ENCODE measurements at regions not wholly inside any gene's neighbourhood (a gene's known extent, or its start where the extent isn't known, plus 50 kb on each side); places are given as distances from the start of the nearest gene placed in this dataset.
"Not testable (repeated sequence)": the region's sequence is repeated elsewhere in the genome, so short reads cannot be mapped to it uniquely, and the experiment has no call there.

- Histone ChIP-seq H3K36me3 (no peaks in the 10 kb centered on the region), H3K9me3 (no peaks in the 10 kb centered on the region), H3K4me1 (no peaks in the 10 kb centered on the region), H3K27me3 (no peaks in the 10 kb centered on the region), H3K27ac (no peak overlapping the region), H3K4me3 (no peak overlapping the region)
- intact Hi-C loops (cut with DNase I; ENCODE audit: low total_unique reads) = no loop called here
- no peak for DNase-seq
- TF ChIP-seq POLR2A (IDR thresholded peaks at IDR 0.05) (no peak), CTCF (IDR thresholded peaks at IDR 0.05) (no peak)
Observed at GRCh38 chr2:220745682-220746081, 826.4 kb downstream of the EPHA4 start.

- TF ChIP-seq CTCF (IDR thresholded peaks at IDR 0.05) (no peak), POLR2A (IDR thresholded peaks at IDR 0.05) (no peak)
- no peak for DNase-seq
- Histone ChIP-seq H3K36me3 (no peaks in the 10 kb centered on the region), H3K27ac (no peak overlapping the region), H3K9me3 (no peaks in the 10 kb centered on the region), H3K4me3 (no peak overlapping the region), H3K4me1 (no peaks in the 10 kb centered on the region), H3K27me3 (no peaks in the 10 kb centered on the region)
- intact Hi-C loops (cut with DNase I; ENCODE audit: low total_unique reads) = no loop called here
Observed at GRCh38 chr2:220747736-220748135, 824.4 kb downstream of the EPHA4 start.

GRCh38 chr2:220748875-220749479 is 823.1 kb downstream of the EPHA4 start:
- intact Hi-C loops (cut with DNase I; ENCODE audit: low total_unique reads) = no loop called here
- DNase-seq = no peak
- TF ChIP-seq POLR2A (IDR thresholded peaks at IDR 0.05) = no peak
- no peak for TF ChIP-seq CTCF (IDR thresholded peaks at IDR 0.05)
- Histone ChIP-seq H3K36me3 (no peaks in the 10 kb centered on the region), H3K4me1 (no peaks in the 10 kb centered on the region), H3K27me3 (no peaks in the 10 kb centered on the region), H3K4me3 (no peak overlapping the region), H3K27ac (no peak overlapping the region), H3K9me3 (no peaks in the 10 kb centered on the region)

- no peak for DNase-seq
- Histone ChIP-seq H3K27me3 (no peaks in the 10 kb centered on the region), H3K4me3 (no peak overlapping the region), H3K9me3 (no peaks in the 10 kb centered on the region), H3K4me1 (no peaks in the 10 kb centered on the region), H3K36me3 (no peaks in the 10 kb centered on the region), H3K27ac (no peak overlapping the region)
- intact Hi-C loops (cut with DNase I; ENCODE audit: low total_unique reads) = no loop called here
- TF ChIP-seq CTCF (IDR thresholded peaks at IDR 0.05) (no peak), POLR2A (IDR thresholded peaks at IDR 0.05) (no peak)
Observed at GRCh38 chr2:220753486-220753885, 818.6 kb downstream of the EPHA4 start.

GRCh38 chr2:220756653-220757052 is 815.5 kb downstream of the EPHA4 start:
- no peak for DNase-seq
- Histone ChIP-seq H3K36me3 (no peaks in the 10 kb centered on the region), H3K4me3 (no peak overlapping the region), H3K9me3 (no peaks in the 10 kb centered on the region), H3K27ac (no peak overlapping the region), H3K27me3 (no peaks in the 10 kb centered on the region), H3K4me1 (no peaks in the 10 kb centered on the region)
- TF ChIP-seq CTCF (IDR thresholded peaks at IDR 0.05) (no peak), POLR2A (IDR thresholded peaks at IDR 0.05) (no peak)
- intact Hi-C loops (cut with DNase I; ENCODE audit: low total_unique reads) = no loop called here

- intact Hi-C loops (cut with DNase I; ENCODE audit: low total_unique reads) = not testable (repeated sequence)
Observed at GRCh38 chr2:220758376-220758775, 813.7 kb downstream of the EPHA4 start.

More at GRCh38 chr2:220758376-220758775, 813.7 kb downstream of the EPHA4 start:
- H3K27ac ChIP-seq, H3K4me1 ChIP-seq, H3K36me3 ChIP-seq, H3K9me3 ChIP-seq, DNase-seq, H3K4me3 ChIP-seq, H3K27me3 ChIP-seq: not testable (repeated sequence)
